Retinal pigment epithelial cell (primary cell): ENCODE measurements at regions not wholly inside any gene's neighbourhood (a gene's known extent, or its start where the extent isn't known, plus 50 kb on each side); places are given as distances from the start of the nearest gene placed in this dataset.

Source experiments
- DNase-seq: peaks from one replicate; pipeline ENCODE4 v3.0.0-alpha.2; 2010; ENCODE audit warnings: low read depth
- H3K4me3 ChIP-seq: 2 replicates; pipeline ENCODE4 v1.5.1; 2011; ENCODE audit warnings: mild to moderate bottlenecking, low read length, control low read depth, moderate library complexity
- CTCF ChIP-seq: conservative IDR thresholded peaks from 2 replicates; pipeline ENCODE4 v1.5.1; 2011; ENCODE audit warnings: low read depth, low read length, control low read depth, inconsistent platforms

DNA sequence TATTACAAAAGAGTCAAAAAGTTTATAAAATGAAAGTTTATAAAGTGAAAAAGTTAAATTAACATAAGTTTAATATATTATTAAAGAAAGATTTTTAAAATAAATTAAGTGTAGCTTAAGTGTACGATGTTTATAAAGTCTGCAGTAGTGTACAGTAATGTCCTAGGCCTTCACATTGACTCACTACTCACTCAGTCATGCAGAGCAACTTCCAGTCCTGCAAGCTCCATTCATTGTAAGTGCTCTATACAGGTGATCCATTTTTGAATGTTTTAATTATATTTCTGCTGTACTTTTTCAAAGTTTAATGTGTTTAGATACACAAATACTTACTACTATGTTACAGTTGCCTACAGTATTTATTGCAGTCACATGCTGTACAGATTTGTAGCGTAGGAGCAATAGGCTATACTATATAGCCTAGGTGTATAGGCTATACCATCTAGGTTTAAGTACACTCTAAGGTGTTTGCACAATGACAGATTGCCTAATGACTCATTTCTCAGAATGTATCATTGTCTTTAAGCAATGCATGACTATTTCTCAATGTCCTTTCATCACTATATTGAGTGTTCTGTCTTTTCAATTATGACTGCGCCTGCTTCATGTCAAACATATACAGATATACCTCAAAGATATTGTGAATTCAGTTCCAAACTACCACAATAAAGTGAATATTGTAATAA lies 1110.3 kb upstream of the MAP3K7 start:
- TF ChIP-seq CTCF, result no peak
- no peak for DNase-seq

GRCh38 chr6:91695221-91695620 lies 1108.3 kb upstream of the MAP3K7 start:
- DNase-seq, result no peak
- TF ChIP-seq CTCF, result no peak
- H3K4me3 ChIP-seq, result no peak overlapping the region

More for the DNA sequence above, 1110.3 kb upstream of the MAP3K7 start:
- H3K4me3 ChIP-seq, result no peak overlapping the region

GRCh38 chr6:91694016-91694654 lies 1107.3 kb upstream of the MAP3K7 start:
- no peak for TF ChIP-seq CTCF
- DNase-seq, result no peak
- H3K4me3 ChIP-seq, result no peak overlapping the region

DNA sequence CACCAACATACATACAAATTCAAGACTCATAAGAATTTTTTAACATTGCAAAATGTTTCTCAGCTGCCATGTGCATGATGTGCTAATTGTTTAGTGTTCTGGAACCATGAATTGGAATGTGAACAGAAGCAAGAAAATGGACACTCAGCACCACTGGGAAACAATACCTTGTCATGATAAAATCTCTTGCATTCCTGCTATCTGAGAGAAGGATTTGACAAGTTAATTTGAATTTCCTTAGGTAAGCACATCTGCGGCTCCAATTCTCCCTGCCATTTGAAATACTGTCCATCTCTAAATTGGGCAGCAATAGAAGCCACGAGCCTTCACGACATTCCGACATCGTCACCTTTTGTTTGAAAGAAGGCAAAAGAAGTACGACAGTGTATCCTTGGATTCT lies 1104.6 kb upstream of the MAP3K7 start:
- DNase-seq, result no peak
- no peak overlapping the region for H3K4me3 ChIP-seq
- TF ChIP-seq CTCF, result no peak

DNA sequence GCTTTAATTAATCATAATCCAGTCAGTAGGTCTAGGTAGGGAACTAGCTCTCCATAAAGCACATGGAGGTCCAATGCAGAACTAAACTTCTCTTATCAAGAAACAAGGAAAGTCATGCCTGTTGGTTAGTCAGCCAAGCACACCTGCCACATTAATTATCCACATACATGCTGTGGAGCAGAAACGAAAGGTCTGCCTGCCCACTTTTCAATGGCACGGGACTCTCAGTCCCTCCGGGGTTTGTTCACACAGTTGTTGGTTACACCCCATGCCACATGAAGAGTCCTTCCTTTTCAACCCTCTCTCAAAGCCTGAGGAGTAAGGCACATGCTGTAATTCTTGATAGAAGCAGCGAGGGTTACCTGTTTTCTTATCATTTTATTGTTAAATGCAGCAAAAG lies 1096.4 kb upstream of the MAP3K7 start:
- H3K4me3 ChIP-seq, result no peak overlapping the region
- DNase-seq, result no peak
- no peak for TF ChIP-seq CTCF

DNA sequence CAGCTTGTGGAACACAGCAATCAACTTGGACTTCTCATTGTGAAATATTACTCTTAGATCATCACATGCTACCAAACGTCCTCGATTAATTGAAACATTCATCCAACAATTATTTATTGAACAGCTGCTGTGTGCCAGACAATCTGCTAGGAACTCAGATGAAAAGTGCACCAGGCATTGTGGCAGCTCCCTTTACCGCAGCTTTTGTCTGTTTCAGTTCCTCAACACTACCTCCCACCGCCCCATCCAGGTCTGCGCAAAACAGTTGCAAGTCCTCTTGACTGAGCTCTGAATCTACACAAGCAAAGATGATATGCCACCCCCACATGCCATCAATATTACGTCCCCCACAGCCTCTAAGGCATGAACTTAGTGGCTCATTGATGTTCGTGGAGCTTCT lies 1094.4 kb upstream of the MAP3K7 start:
- no peak overlapping the region for H3K4me3 ChIP-seq
- no peak for DNase-seq
- no peak for TF ChIP-seq CTCF
